NCI-H345 (cell line): ENCODE measurements at regions not wholly inside any gene's neighbourhood (a gene's known extent, or its start where the extent isn't known, plus 50 kb on each side); places are given as distances from the start of the nearest gene placed in this dataset.
"Not testable (repeated sequence)": the region's sequence is repeated elsewhere in the genome, so short reads cannot be mapped to it uniquely, and the experiment has no call there.

ENCODE experiments used
- DNase-seq: peaks from one replicate; lab custom pipeline; 2025; lab: John Stamatoyannopoulos, UW

DNA sequence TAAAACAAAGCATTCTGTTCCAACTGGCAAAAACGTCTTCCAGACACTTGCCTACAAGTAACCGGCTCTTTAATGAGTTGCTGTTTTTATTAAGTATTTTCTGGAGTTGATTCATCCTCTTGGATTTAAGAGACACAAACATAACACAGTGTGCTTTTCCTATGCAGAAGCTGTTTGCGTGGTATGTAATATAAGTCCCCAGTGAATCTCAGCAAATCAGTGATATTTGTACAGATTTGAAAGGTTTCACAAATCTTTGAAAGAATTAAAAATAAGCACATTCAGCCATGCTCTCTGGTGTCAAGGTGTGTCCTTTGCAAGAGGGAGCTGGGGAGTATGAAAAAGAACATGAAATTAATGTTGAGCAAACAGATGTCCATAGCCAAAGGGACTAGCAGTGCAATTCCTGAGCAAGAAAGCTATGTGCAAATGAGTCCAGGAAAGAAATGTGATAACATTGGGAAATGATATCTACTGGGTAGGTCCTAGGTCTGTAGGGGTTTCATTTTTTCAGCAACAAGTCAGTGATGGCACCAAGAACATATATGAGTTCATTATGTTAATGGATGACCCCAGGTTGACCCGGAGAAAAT is 170.1 kb upstream of the PHACTR1 start:
- DNase-seq = no peak

GRCh38 chr6:12548526-12548925 is 168.0 kb upstream of the PHACTR1 start:
- DNase-seq = no peak

DNA sequence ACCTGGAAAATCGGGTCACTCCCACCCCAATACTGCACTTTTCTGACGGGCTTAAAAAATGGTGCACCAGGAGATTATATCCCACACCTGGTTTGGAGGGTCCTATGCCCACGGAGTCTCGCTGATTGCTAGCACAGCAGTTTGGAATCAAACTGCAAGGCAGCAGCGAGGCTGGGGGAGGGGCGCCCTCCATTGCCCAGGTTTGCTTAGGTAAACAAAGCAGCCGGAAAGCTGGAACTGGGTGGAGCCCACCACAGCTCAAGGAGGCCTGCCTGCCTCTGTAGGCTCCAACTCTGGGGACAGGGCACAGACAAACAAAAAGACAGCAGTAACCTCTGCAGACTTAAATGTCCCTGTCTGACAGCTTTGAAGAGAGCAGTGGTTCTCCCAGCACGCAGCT is 167.1 kb upstream of the PHACTR1 start:
- not testable (repeated sequence) for DNase-seq

- not testable (repeated sequence) for DNase-seq
Observed at GRCh38 chr6:12554820-12555219, 161.7 kb upstream of the PHACTR1 start.

- DNase-seq = no peak
Observed at GRCh38 chr6:12555267-12555666, 161.3 kb upstream of the PHACTR1 start.

DNA sequence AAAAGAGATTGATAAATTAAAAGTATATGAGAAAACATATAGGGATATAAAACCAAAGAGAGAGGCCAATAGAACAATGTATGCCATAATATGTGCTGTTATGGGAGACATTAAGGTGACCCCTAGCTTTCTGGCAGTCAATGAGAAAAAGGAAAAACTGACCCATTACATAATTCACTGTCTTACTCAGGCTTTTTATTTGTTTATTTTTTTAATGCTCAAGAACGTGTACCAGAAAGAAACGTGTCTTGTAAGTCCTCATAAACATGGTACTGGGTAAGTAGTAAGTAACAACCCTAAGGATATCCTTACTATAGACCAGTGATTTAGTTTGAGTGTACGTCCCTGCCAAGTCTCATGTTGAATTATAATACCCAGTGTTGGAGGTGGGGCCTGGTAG is 160.8 kb upstream of the PHACTR1 start:
- DNase-seq = no peak

DNA sequence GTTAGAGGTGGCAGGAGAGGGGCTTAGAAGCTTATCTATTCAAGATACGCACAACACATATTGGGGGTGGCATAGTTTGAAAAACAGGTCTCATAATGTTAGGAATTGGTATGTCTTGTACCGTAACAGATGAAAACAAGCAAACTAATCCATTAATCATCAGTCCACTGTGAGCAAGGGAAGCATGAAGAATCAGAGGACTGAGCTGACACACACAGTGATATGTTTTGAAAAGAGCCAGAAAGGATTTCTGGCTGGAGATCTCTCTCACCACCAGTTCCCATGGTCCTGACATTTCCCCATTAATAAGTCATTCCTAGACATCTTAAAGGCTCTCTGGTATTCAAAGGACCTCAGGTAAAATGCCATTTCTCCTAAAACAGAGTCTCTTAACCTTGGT is 158.8 kb upstream of the PHACTR1 start:
- DNase-seq = no peak

DNA sequence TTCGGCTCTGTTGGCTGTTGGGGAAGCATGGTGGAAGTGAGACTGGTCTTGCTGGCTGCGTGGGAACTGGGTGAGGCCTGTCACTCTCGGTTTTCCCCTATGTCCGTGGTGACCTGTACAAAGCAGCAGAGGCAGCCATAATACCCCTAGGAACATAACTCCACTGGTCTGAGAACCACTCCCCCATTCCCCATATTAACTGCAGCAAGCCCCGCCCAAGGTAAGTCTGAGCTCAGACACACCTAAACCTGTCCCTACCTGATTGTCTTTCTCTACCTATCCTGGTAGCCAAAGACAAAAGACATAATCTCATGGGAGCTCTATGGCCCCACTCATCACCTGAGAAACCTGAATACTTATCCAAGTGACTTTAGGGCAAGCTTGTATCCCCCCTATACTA is 156.3 kb upstream of the PHACTR1 start:
- DNase-seq = no peak

DNA sequence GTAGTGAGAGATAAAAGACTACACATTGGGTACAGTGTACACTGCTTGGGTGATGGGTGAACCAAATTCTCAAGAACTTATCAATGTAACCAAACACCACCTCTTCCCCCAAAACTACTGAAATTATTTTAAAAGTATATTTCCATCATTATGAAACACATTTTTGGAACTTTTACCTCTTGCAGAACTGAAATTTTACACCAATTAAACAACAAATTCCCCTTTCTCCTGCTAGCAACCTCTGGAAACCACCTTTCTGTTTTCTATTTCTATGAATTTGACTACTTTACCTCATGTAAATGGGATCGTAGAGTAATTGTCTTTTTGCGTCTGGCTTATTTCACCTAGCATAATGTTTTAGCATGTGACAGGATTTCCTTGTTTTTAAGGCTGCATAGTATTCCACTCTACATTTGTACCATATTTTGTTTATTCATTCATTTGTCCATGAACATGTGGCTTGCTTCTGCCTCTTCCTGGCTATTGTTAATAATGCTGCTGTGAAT is 149.9 kb upstream of the PHACTR1 start:
- no peak for DNase-seq

DNA sequence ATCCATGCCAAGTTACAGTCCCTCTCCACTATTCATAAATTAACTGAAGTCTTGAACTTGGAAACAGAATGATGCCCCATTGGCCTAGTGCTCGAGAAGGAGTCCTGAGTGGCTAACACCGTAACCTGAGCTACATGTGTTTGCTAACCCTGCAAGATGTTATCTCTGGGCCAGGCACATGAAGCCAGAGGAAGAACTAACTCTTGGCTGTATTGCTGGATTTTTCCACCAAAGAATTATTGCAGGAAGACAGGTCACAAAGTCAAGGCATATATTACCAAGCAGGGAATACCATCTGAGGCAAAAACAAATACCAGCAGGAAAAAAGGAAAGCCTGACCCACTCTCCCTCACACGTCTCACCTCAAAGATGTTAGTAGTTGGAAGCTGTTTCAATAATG is 148.9 kb upstream of the PHACTR1 start:
- DNase-seq = no peak

DNA sequence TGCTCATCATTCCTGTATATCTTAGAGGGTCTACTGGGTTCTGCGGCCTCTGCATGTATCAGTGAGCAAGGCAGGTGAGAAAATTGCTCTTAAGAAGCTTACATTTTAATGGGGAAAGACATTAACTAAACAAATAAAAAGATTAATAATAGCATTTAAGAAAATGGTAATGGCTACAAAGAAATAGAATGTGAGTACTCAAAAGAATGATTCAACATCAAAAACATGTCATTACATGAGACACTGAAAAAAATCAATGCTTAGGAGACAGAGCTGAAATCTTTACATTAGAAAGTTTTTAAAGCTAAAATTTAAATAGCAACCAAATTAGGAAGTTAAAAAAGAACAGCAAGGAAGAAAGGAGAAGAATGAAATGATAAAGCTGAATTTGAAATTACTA is 146.9 kb upstream of the PHACTR1 start:
- no peak for DNase-seq

DNA sequence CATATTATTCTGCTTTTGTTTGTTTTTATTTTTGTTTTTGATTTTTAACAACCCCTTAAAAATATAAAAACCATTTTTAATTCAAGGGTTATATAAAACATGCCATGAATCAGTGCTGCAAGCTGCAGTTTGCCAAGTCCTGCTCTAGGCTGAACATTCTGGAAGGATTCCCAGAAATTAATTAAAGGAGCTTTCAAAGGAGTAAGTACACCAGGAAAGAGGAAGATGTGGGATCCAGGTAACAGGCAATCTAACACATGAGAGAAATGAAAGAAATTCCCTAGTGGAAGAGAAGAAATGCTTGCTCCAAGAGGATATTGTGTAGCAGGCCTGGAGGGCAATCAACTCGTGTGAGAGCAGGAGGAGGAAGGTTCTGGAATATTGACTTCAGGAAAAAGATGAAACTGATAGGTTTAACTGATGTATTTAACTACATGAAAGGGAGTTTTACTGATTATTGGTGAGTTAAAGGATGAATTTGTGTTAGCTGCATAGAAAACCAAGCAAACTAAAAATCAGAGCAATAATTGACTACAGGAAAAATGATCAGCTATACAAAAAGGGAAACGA is 146.0 kb upstream of the PHACTR1 start:
- no peak for DNase-seq

DNA sequence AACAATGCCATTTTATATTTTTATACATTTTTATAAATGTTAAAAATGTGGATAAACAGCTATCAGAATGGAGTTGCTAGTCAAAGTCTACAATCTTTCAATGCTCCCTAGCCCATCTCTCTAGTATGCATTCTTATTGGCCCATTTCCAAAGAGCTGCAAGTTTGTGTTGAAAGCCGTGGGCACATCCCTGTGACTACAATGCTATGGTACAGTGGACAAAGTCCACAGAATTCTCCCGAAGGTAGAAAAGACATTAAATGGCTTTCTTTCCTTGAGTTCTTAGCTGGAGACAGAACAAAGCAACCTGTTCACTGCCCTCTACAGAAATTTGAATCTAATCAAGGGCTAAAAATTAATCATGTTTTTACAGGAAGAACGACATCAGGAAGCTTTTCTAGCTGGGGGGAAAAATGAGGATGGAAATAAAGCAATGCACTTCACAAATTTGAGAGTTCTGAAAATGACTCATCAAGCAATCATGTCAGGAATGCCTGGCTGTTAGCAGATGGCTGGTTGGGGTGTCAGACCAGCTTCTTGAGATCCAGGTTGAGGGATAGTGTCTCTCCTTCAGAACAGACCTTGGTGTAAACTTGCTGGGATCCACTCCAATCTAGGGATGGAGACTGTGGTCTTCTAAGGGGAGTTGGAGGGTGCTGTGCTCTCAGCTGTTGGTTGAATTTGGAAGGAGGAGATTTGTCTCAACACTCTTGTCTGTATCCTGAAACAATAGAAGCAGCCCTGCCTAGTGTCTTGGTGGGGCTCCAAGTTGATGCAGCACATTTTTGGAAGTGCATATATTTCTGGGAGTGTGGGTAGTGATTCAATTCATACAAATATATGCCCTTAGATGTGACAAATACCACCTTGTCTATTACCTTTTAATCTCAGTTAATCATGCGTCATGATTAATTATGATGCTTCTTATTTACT is 143.4 kb upstream of the PHACTR1 start:
- DNase-seq = no peak

GRCh38 chr6:12575961-12576360 is 140.6 kb upstream of the PHACTR1 start:
- DNase-seq = no peak

DNA sequence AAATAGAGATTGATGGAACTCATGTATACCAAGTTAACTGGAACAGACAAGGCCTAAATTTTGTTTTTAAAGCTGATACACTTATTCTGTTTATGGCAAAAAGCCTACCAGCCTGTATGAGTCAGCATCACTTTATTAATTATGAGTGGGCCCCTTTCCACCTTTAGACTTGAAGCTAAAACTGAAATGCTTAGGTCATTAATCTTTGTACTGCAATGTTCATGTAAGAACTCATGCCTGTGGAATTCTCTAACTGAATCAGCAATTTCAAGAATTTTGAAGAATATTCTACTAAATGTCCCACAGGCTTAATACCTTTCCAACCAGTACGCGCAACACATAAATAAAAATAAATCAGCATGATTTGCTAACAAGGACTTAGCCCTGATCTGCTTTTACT is 140.2 kb upstream of the PHACTR1 start:
- DNase-seq = no peak

DNA sequence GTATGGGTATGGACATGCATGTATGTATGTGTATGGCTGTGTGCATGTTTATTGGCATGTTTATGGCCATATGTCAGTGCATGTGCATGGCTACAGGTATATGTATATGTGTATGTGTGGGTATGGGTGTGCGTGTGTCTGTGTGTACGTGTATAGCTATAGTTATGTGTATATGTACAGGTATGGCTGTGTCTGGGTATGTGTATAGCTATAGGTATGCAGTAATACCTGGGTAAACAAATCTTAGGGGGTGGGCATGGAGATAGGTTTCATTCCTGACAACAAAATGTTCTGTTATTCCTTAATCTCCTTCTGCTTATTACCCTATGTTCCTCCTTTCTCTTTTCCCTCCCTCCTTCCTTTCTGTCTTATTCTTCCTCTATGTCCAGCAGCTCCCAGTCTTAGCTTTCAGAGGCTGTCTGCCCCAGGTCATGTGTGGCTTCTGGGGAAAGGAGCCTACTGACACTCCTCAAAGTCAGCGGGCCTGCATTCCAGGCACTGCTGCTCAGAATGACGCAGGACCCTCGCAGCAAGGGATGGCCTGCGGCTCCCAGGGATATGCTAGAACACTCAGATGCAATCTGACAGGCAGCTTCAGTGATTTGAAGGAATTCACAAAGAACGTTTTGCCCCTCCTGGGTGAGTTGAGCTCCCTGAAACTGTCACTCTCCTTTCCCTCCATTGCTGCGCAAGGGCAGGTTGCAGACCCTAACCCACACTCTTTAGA is 139.3 kb upstream of the PHACTR1 start:
- no peak for DNase-seq

DNA sequence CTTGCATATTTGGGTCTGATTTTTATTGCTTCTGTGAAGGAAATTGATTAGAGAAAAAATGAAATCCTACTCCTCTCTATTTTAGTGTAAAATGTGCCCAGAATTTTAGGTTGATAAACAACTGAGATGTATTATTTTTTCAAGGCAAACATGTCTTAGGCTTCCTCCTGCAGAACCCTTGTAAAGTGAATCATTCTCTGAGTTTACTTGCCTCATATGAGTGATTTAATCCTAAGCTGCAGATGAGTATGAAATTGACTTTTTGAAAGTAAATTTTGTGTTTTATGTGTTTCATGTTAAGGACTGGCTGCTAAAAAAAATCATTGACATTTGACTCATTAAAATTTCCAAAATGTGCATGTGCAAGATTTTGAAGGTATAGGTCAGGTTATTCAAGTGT is 138.5 kb upstream of the PHACTR1 start:
- DNase-seq = no peak

DNA sequence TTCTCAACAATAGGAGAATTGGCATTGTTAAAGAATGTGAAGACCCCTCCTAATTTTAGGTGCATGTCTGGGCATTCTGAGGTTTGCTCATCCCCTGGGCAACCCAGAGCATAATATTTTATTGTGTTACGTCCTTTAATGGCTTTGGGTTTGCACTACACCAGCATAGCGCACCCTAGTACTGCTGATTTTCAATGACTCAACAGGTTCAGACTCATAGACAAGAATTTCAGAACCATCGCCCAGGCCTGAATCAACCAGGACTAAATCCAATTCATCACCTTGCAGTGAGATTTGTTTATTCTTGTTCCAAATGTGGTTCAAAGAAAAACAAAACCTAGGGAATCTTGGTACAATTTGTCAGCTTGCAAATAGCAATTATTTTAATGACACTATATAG is 137.8 kb upstream of the PHACTR1 start:
- DNase-seq = no peak

- DNase-seq = no peak
Observed at GRCh38 chr6:12580290-12580689, 136.3 kb upstream of the PHACTR1 start.

- DNase-seq = no peak
Observed at GRCh38 chr6:12582421-12583110, 134.0 kb upstream of the PHACTR1 start.

- no peak for DNase-seq
Observed at GRCh38 chr6:12584631-12585405, 131.7 kb upstream of the PHACTR1 start.
